OCI-LY1 (cell line): ENCODE measurements at regions not wholly inside any gene's neighbourhood (a gene's known extent, or its start where the extent isn't known, plus 50 kb on each side); places are given as distances from the start of the nearest gene placed in this dataset.

Experiments
- H2AFZ ChIP-seq: fragments of 200-600 bp; sonication (generic), shearing (Covaris generic); 2 replicates; pipeline ENCODE4 v1.6.0; 2014; ENCODE audit warnings: antibody characterized with exemption, mild to moderate bottlenecking, low read length
- H3F3A ChIP-seq: fragments of 200-600 bp; sonication (generic), shearing (Covaris generic); 2 replicates; pipeline ENCODE4 v1.6.0; 2014; ENCODE audit warnings: mild to moderate bottlenecking, antibody characterized with exemption, low read length, moderate library complexity; ENCODE audit not compliant: insufficient read depth
- H3K27ac ChIP-seq: fragments of 200-600 bp; sonication (generic); 2 replicates; pipeline ENCODE4 v1.5.1; 2014; ENCODE audit warnings: low read length, mixed run types, mild to moderate bottlenecking, low read depth; ENCODE audit not compliant: poor library complexity, severe bottlenecking
- H3K27me3 ChIP-seq: fragments of 200-600 bp; sonication (generic); 2 replicates; pipeline ENCODE4 v1.6.0; 2014; ENCODE audit warnings: antibody characterized with exemption, mild to moderate bottlenecking, low read length, moderate library complexity; ENCODE audit not compliant: insufficient read depth
- H3K36me3 ChIP-seq: fragments of 200-600 bp; sonication (generic); 2 replicates; pipeline ENCODE4 v1.6.1; 2014; ENCODE audit warnings: mild to moderate bottlenecking, antibody characterized with exemption, low read length, moderate library complexity, mixed read lengths; ENCODE audit not compliant: insufficient read depth
- H3K4me1 ChIP-seq: fragments of 200-600 bp; sonication (generic); 2 replicates; pipeline ENCODE4 v1.5.1; 2014; ENCODE audit warnings: mild to moderate bottlenecking, low read length, moderate library complexity; ENCODE audit not compliant: insufficient read depth, severe bottlenecking
- H3K4me2 ChIP-seq: fragments of 200-600 bp; sonication (generic), shearing (Covaris generic); 2 replicates; pipeline ENCODE4 v1.6.1; 2014; ENCODE audit warnings: low read length
- H3K4me3 ChIP-seq: fragments of 200-600 bp; sonication (generic); 2 replicates; pipeline ENCODE4 v1.5.1; 2014; ENCODE audit warnings: low read length, low read depth, mild to moderate bottlenecking, mixed read lengths; ENCODE audit not compliant: poor library complexity, severe bottlenecking
- H3K79me2 ChIP-seq: fragments of 200-600 bp; shearing (Covaris generic); 2 replicates; pipeline ENCODE4 v1.6.1; 2016; ENCODE audit warnings: mixed run types, low read length, mixed read lengths; ENCODE audit not compliant: insufficient read depth
- H3K9ac ChIP-seq: fragments of 200-600 bp; sonication (generic), shearing (Covaris generic); 2 replicates; pipeline ENCODE4 v1.6.1; 2014; ENCODE audit warnings: mild to moderate bottlenecking, low read length, mixed read lengths
- H3K9me2 ChIP-seq: fragments of 200-600 bp; sonication (generic), shearing (Covaris generic); 2 replicates; pipeline ENCODE4 v1.6.1; 2014; ENCODE audit warnings: low read depth, mild to moderate bottlenecking, low read length, mixed read lengths
- H3K9me3 ChIP-seq: fragments of 200-600 bp; shearing (Covaris generic); 2 replicates; pipeline ENCODE4 v1.6.1; 2014; ENCODE audit warnings: low read length, mixed read lengths
- H4K20me1 ChIP-seq: fragments of 200-600 bp; sonication (generic), shearing (Covaris generic); 2 replicates; pipeline ENCODE4 v1.6.0; 2016; ENCODE audit warnings: mild to moderate bottlenecking, low read length; ENCODE audit not compliant: insufficient read depth
- CTCF ChIP-seq: fragments of 200-600 bp; sonication (generic), shearing (Covaris generic); IDR thresholded peaks from 2 replicates; pipeline ENCODE4 v1.5.1; 2017; ENCODE audit warnings: mild to moderate bottlenecking, antibody characterized with exemption, low read length, moderate library complexity, mixed read lengths
- EZH2 ChIP-seq: fragments of 200-600 bp; sonication (generic), shearing (Covaris generic); IDR thresholded peaks from 2 replicates; pipeline ENCODE4 v1.8.0; 2017; ENCODE audit warnings: borderline replicate concordance, mixed run types, mild to moderate bottlenecking, antibody characterized with exemption, low read length, moderate library complexity, mixed read lengths

GRCh38 chr4:23068287-23068686 is 375.6 kb downstream of the GBA3 start:
- no peak overlapping the region for H3K27ac ChIP-seq
- H3K4me1 ChIP-seq: no peaks in the 10 kb centered on the region
- H3K36me3 ChIP-seq: no peaks in the 10 kb centered on the region
- no peaks in the 10 kb centered on the region for H3K27me3 ChIP-seq
- H3F3A ChIP-seq: no peaks in the 10 kb centered on the region
- H3K4me3 ChIP-seq: no peak overlapping the region
- H3K4me2 ChIP-seq: no peak overlapping the region
- H3K79me2 ChIP-seq: no peaks in the 10 kb centered on the region
- no peak overlapping the region for H2AFZ ChIP-seq
- no peaks in the 10 kb centered on the region for H3K9me2 ChIP-seq
- no peak overlapping the region for H3K9ac ChIP-seq
- no peaks in the 10 kb centered on the region for H4K20me1 ChIP-seq
- TF ChIP-seq CTCF (no peak), EZH2 (no peak)
- no peaks in the 10 kb centered on the region for H3K9me3 ChIP-seq

- no peak overlapping the region for H3K27ac ChIP-seq
- no peaks in the 10 kb centered on the region for H3K27me3 ChIP-seq
- no peaks in the 10 kb centered on the region for H3K9me2 ChIP-seq
- no peaks in the 10 kb centered on the region for H3K79me2 ChIP-seq
- H3F3A ChIP-seq: no peaks in the 10 kb centered on the region
- no peaks in the 10 kb centered on the region for H3K9me3 ChIP-seq
- H4K20me1 ChIP-seq: no peaks in the 10 kb centered on the region
- no peaks in the 10 kb centered on the region for H3K36me3 ChIP-seq
- no peak overlapping the region for H2AFZ ChIP-seq
- no peak overlapping the region for H3K4me3 ChIP-seq
- no peaks in the 10 kb centered on the region for H3K4me1 ChIP-seq
- no peak for TF ChIP-seq CTCF
- TF ChIP-seq EZH2: no peak
- no peak overlapping the region for H3K4me2 ChIP-seq
- no peak overlapping the region for H3K9ac ChIP-seq
Observed at GRCh38 chr4:23062188-23062587, 369.5 kb downstream of the GBA3 start.

GRCh38 chr4:23061431-23061830 is 368.7 kb downstream of the GBA3 start:
- TF ChIP-seq EZH2: no peak
- no peak for TF ChIP-seq CTCF
- H3K27ac ChIP-seq: no peak overlapping the region
- H3F3A ChIP-seq: no peaks in the 10 kb centered on the region
- H2AFZ ChIP-seq: no peak overlapping the region
- no peak overlapping the region for H3K9ac ChIP-seq
- H3K4me1 ChIP-seq: no peaks in the 10 kb centered on the region
- H3K9me3 ChIP-seq: no peaks in the 10 kb centered on the region
- no peaks in the 10 kb centered on the region for H3K9me2 ChIP-seq
- H4K20me1 ChIP-seq: no peaks in the 10 kb centered on the region
- H3K4me2 ChIP-seq: no peak overlapping the region
- no peaks in the 10 kb centered on the region for H3K79me2 ChIP-seq
- no peak overlapping the region for H3K4me3 ChIP-seq
- no peaks in the 10 kb centered on the region for H3K27me3 ChIP-seq
- H3K36me3 ChIP-seq: no peaks in the 10 kb centered on the region
